ENCODE measurements at regions not wholly inside any gene's neighbourhood (a gene's known extent, or its start where the extent isn't known, plus 50 kb on each side); places are given as distances from the start of the nearest gene placed in this dataset.
"Not testable (repeated sequence)": the region's sequence is repeated elsewhere in the genome, so short reads cannot be mapped to it uniquely, and the experiment has no call there.

- DNase-seq (ENCODE audit: low read depth in 2 of 2) = no peak
Measured at GRCh38 chr5:5885782-5886181, 463.3 kb downstream of the ICE1 start.

- no peak for DNase-seq (ENCODE audit: low read depth in 2 of 2)
Measured at GRCh38 chr5:5884593-5884992, 462.1 kb downstream of the ICE1 start.

- DNase-seq (ENCODE audit: low read depth in 2 of 2) = no peak
Measured at GRCh38 chr5:5883562-5883961, 461.1 kb downstream of the ICE1 start.

- no peak for DNase-seq (ENCODE audit: low read depth in 2 of 2)
Measured at GRCh38 chr5:5883146-5883545, 460.7 kb downstream of the ICE1 start.

- DNase-seq (ENCODE audit: low read depth in 2 of 2) = no peak
Measured at GRCh38 chr5:5882706-5883105, 460.2 kb downstream of the ICE1 start.

GRCh38 chr5:5881294-5881693 is 458.8 kb downstream of the ICE1 start:
- no peak for DNase-seq (ENCODE audit: low read depth in 2 of 2)

GRCh38 chr5:5880077-5880763 is 457.7 kb downstream of the ICE1 start:
- DNase-seq (ENCODE audit: low read depth in 2 of 2) = no peak

- DNase-seq (ENCODE audit: low read depth in 2 of 2) = no peak
Measured at GRCh38 chr5:5857396-5857795, 434.9 kb downstream of the ICE1 start.

GRCh38 chr5:5854087-5854486 is 431.6 kb downstream of the ICE1 start:
- no peak for DNase-seq (ENCODE audit: low read depth in 2 of 2)

GRCh38 chr5:5838493-5838892 is 416.0 kb downstream of the ICE1 start:
- DNase-seq (ENCODE audit: low read depth in 2 of 2) = no peak

GRCh38 chr5:5831622-5832021 is 409.1 kb downstream of the ICE1 start:
- DNase-seq (ENCODE audit: low read depth in 2 of 2) = not testable (repeated sequence)

- no peak for DNase-seq (ENCODE audit: low read depth in 2 of 2)
Measured at GRCh38 chr5:5828619-5829018, 406.1 kb downstream of the ICE1 start.

- DNase-seq (ENCODE audit: low read depth in 2 of 2) = no peak
Measured at GRCh38 chr5:5826911-5827310, 404.4 kb downstream of the ICE1 start.

- DNase-seq (ENCODE audit: low read depth in 2 of 2) = no peak
Measured at GRCh38 chr5:5822729-5823257, 400.3 kb downstream of the ICE1 start.

- DNase-seq (ENCODE audit: low read depth in 2 of 2) = no peak
Measured at GRCh38 chr5:5816960-5817359, 394.5 kb downstream of the ICE1 start.

- no peak for DNase-seq (ENCODE audit: low read depth in 2 of 2)
Measured at GRCh38 chr5:5813441-5813840, 391.0 kb downstream of the ICE1 start.

GRCh38 chr5:5810461-5810860 is 388.0 kb downstream of the ICE1 start:
- DNase-seq (ENCODE audit: low read depth in 2 of 2) = no peak

- no peak for DNase-seq (ENCODE audit: low read depth in 2 of 2)
Measured at GRCh38 chr5:5805916-5806315, 383.4 kb downstream of the ICE1 start.

- DNase-seq (ENCODE audit: low read depth in 2 of 2) = no peak
Measured at GRCh38 chr5:5804478-5805233, 382.2 kb downstream of the ICE1 start.

- DNase-seq (ENCODE audit: low read depth in 2 of 2) = no peak
Measured at GRCh38 chr5:5800801-5801761, 378.6 kb downstream of the ICE1 start.

GRCh38 chr5:5799826-5800225 is 377.3 kb downstream of the ICE1 start:
- no peak for DNase-seq (ENCODE audit: low read depth in 2 of 2)

GRCh38 chr5:5799229-5799628 is 376.8 kb downstream of the ICE1 start:
- DNase-seq (ENCODE audit: low read depth in 2 of 2) = no peak

Data from stimulated activated CD4-positive, alpha-beta T cell treated with anti-CD3 and anti-CD28 coated beads, Interleukin-4, amount 100 ng/mL, for 48 hours (primary cell).